ENCODE measurements at regions not wholly inside any gene's neighbourhood (a gene's known extent, or its start where the extent isn't known, plus 50 kb on each side); places are given as distances from the start of the nearest gene placed in this dataset.

GRCh38 chr12:59850268-59850667 lies 254.4 kb downstream of the SLC16A7 start:
- Histone ChIP-seq H3K36me3 (ENCODE audit: control insufficient read depth, insufficient read depth, low read length) (no peaks in the 10 kb centered on the region), H3K4me3 (ENCODE audit: low read depth, low read length) (no peak overlapping the region), H3K27me3 (ENCODE audit: control insufficient read depth, insufficient read depth, low read length) (no peaks in the 10 kb centered on the region)
- TF ChIP-seq CTCF (IDR thresholded peaks at IDR 0.05; ENCODE audit: insufficient read depth, low read depth, low read length): no peak
- POLR2A ChIA-PET: no interaction called here
- CTCF ChIA-PET: no interaction called here
- no peak for DNase-seq (ENCODE audit: low read depth)

DNA sequence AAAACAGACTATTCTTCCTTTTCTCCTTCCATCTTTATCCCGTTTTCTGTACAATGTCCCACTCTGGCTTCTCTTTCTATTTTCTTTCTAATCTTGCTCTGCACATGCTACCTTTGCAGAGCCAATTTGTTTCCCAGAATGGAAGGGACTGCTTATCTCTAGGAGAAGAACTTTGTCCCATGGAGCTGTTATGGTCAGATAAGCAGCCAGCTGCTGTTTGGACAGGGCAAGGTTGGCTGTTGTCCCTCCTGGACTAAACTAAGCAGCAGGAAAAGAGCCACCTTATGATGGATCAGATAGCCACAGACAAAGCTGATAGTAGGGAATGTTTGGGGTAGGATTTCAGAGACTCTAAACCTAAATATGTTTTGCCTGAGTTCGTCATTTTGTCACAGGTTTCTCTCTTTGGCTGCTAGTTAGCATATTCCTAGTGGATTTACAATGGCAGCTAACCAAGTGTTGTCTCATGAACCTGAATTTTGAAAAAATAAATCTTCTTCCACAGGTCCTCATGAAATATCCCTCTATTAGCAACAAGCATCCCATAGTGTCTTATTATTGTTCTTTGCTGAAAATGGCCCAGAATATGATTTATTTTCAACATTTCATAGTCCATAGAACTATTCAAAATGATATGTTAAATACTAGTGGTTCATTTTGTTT lies 262.8 kb downstream of the SLC16A7 start:
- DNase-seq (ENCODE audit: low read depth): no peak
- H3K4me3 ChIP-seq (ENCODE audit: low read depth, low read length): no peak overlapping the region
- TF ChIP-seq CTCF (IDR thresholded peaks at IDR 0.05; ENCODE audit: insufficient read depth, low read depth, low read length): no peak
- no peaks in the 10 kb centered on the region for H3K36me3 ChIP-seq (ENCODE audit: control insufficient read depth, insufficient read depth, low read length)
- POLR2A ChIA-PET: no interaction called here
- CTCF ChIA-PET: interaction anchor here (1.2 to 1.6 kb wide), 2 partner anchors 23 to 24 kb away, joined by 3 to 5 read pairs; no protein-coding TSS in a partner anchor
- H3K27me3 ChIP-seq (ENCODE audit: control insufficient read depth, insufficient read depth, low read length): no peaks in the 10 kb centered on the region

DNA sequence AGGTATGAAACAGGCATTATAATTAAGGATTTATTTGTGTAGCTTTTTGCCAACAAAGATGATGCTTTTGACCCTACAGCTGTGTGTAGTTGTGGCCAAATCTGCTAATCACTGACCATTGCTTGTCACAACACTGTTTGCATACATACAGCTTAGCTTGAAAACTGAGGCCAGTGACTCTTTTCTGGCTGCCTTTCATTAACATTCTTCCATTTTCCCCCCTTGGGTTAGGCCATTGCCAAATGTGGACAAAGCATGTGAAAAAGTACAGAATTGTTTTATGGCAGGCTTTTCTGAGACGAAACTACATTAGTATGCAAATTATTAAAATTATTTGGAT lies 263.3 kb downstream of the SLC16A7 start:
- Histone ChIP-seq H3K4me3 (ENCODE audit: low read depth, low read length) (no peak overlapping the region), H3K27me3 (ENCODE audit: control insufficient read depth, insufficient read depth, low read length) (no peaks in the 10 kb centered on the region), H3K36me3 (ENCODE audit: control insufficient read depth, insufficient read depth, low read length) (no peaks in the 10 kb centered on the region)
- ChIA-PET POLR2A (no interaction called here), CTCF (interaction anchor here (1.2 to 1.6 kb wide), 2 partner anchors 23 to 24 kb away, joined by 3 to 5 read pairs; no protein-coding TSS in a partner anchor)
- TF ChIP-seq CTCF (IDR thresholded peaks at IDR 0.05; ENCODE audit: insufficient read depth, low read depth, low read length): no peak
- DNase-seq (ENCODE audit: low read depth): no peak

GRCh38 chr12:59861635-59862034 lies 265.8 kb downstream of the SLC16A7 start:
- Histone ChIP-seq H3K36me3 (ENCODE audit: control insufficient read depth, insufficient read depth, low read length) (no peaks in the 10 kb centered on the region), H3K4me3 (ENCODE audit: low read depth, low read length) (no peak overlapping the region), H3K27me3 (ENCODE audit: control insufficient read depth, insufficient read depth, low read length) (no peaks in the 10 kb centered on the region)
- CTCF ChIA-PET: no interaction called here
- DNase-seq (ENCODE audit: low read depth): no peak
- no peak for TF ChIP-seq CTCF (IDR thresholded peaks at IDR 0.05; ENCODE audit: insufficient read depth, low read depth, low read length)
- POLR2A ChIA-PET: no interaction called here

GRCh38 chr12:59867055-59867454 lies 271.2 kb downstream of the SLC16A7 start:
- Histone ChIP-seq H3K27me3 (ENCODE audit: control insufficient read depth, insufficient read depth, low read length) (no peaks in the 10 kb centered on the region), H3K4me3 (ENCODE audit: low read depth, low read length) (no peak overlapping the region), H3K36me3 (ENCODE audit: control insufficient read depth, insufficient read depth, low read length) (no peaks in the 10 kb centered on the region)
- ChIA-PET CTCF (no interaction called here), POLR2A (no interaction called here)
- no peak for DNase-seq (ENCODE audit: low read depth)
- no peak for TF ChIP-seq CTCF (IDR thresholded peaks at IDR 0.05; ENCODE audit: insufficient read depth, low read depth, low read length)

Measured in BJ (cell line).